SK-N-SH (cell line): ENCODE measurements at regions not wholly inside any gene's neighbourhood (a gene's known extent, or its start where the extent isn't known, plus 50 kb on each side); places are given as distances from the start of the nearest gene placed in this dataset.

Source experiments
- CTCF ChIP-seq: fragments of 200-600 bp; sonication (generic); IDR thresholded peaks from 2 replicates; pipeline ENCODE4 v1.6.1; 2017; ENCODE audit warnings: antibody characterized with exemption, mild to moderate bottlenecking, moderate library complexity
- EZH2phosphoT487 ChIP-seq: fragments of 200-600 bp; sonication (generic); IDR thresholded peaks from 2 replicates; pipeline ENCODE4 v1.6.1; 2017; ENCODE audit warnings: low read depth, mixed run types, mild to moderate bottlenecking, antibody characterized with exemption, moderate library complexity, borderline replicate concordance
- MAX ChIP-seq: IDR thresholded peaks from 2 replicates; pipeline ENCODE4 v1.4.0; 2012; ENCODE audit warnings: low read depth
- NRF1 ChIP-seq: IDR thresholded peaks from 2 replicates; pipeline ENCODE4 v1.6.1; 2012; ENCODE audit warnings: low read depth, mild to moderate bottlenecking, low read length
- REST ChIP-seq: IDR thresholded peaks from 2 replicates; pipeline ENCODE4 v1.6.1; 2012; ENCODE audit warnings: mild to moderate bottlenecking, low read depth, low read length, moderate library complexity
- RFX5 ChIP-seq: IDR thresholded peaks from 2 replicates; pipeline ENCODE4 v1.6.1; 2012; ENCODE audit warnings: mild to moderate bottlenecking, improper control_type of control experiment, low read length
- SMC3 ChIP-seq: IDR thresholded peaks from 2 replicates; pipeline ENCODE4 v1.6.1; 2012; ENCODE audit warnings: low read depth, low read length, improper control_type of control experiment

GRCh38 chr21:32062591-32063227 is 189.9 kb downstream of the HUNK start:
- TF ChIP-seq CTCF: no peak
- no peak for TF ChIP-seq EZH2phosphoT487
- TF ChIP-seq SMC3: no peak
- no peak for TF ChIP-seq MAX
- TF ChIP-seq NRF1: no peak
- no peak for TF ChIP-seq RFX5
- TF ChIP-seq REST: no peak
